H1 (cell line): ENCODE measurements at regions not wholly inside any gene's neighbourhood (a gene's known extent, or its start where the extent isn't known, plus 50 kb on each side); places are given as distances from the start of the nearest gene placed in this dataset.

ENCODE experiments used
- CTCF ChIA-PET: fragments of 300-600 bp; sonication (Branson Sonifier 250); formaldehyde crosslinking; loops from one replicate; lab custom pipeline; 2021; ENCODE audit not compliant: partially characterized antibody; lab: Charles Lee
- POLR2A ChIA-PET: fragments of 300-600 bp; sonication (Branson Sonifier 250); formaldehyde crosslinking; loops from one replicate; lab custom pipeline; 2021; ENCODE audit warnings: inconsistent platforms; ENCODE audit not compliant: partially characterized antibody; lab: Charles Lee
- DNase-seq, 2 experiments: peaks; one replicate each; pipeline versions ENCODE4 v3.0.0 to v3.0.0-alpha.2; 2010 to 2022; ENCODE audit warnings: low spot score in 2 of 2, low read depth in 1 of 2, mixed read lengths in 1 of 2
- FAIRE-seq: peaks from 2 replicates; lab custom pipeline; 2011; peaks lifted over from hg19 to GRCh38; lab: Jason Lieb, UNC
- H2AFZ ChIP-seq: 2 replicates; pipeline ENCODE4 v1.8.1; 2012; ENCODE audit warnings: low read length, inconsistent platforms
- H2AK5ac ChIP-seq: 2 replicates; pipeline ENCODE4 v1.6.1; 2013; ENCODE audit warnings: low read depth, low read length
- H2BK120ac ChIP-seq: replicated peaks from 2 replicates; pipeline ENCODE3; 2013; ENCODE audit warnings: low read depth, low read length, inconsistent platforms
- H2BK12ac ChIP-seq: 2 replicates; pipeline ENCODE4 v1.6.1; 2013; ENCODE audit warnings: low read depth, low read length
- H2BK15ac ChIP-seq: 2 replicates; pipeline ENCODE4 v1.6.1; 2013; ENCODE audit warnings: low read length
- H2BK20ac ChIP-seq: 2 replicates; pipeline ENCODE4 v1.6.1; 2013; ENCODE audit warnings: low read length
- H2BK5ac ChIP-seq: 2 replicates; pipeline ENCODE4 v1.6.1; 2013; ENCODE audit warnings: low read depth, low read length
- H3K14ac ChIP-seq: 2 replicates; pipeline ENCODE4 v1.6.1; 2013; ENCODE audit warnings: inconsistent platforms; ENCODE audit not compliant: insufficient read length
- H3K18ac ChIP-seq: 2 replicates; pipeline ENCODE4 v1.6.1; 2013; ENCODE audit warnings: low read length; ENCODE audit errors: extremely low read depth
- H3K23ac ChIP-seq: 2 replicates; pipeline ENCODE4 v1.6.1; 2013; ENCODE audit warnings: inconsistent platforms; ENCODE audit not compliant: insufficient read length
- H3K23me2 ChIP-seq: 2 replicates; pipeline ENCODE4 v1.6.1; 2013; ENCODE audit warnings: low read depth, low read length
- H3K27ac ChIP-seq: 2 replicates; pipeline ENCODE4 v1.6.1; 2011; ENCODE audit warnings: low read depth, low read length, inconsistent platforms
- H3K27me3 ChIP-seq, 4 experiments: replicated peaks in 1 of 4; 1 replicate in 1 of 4; 2 replicates in 3 of 4; pipeline versions ENCODE4 v1.6.1 to v1.8.1; 2011 to 2013; ENCODE audit warnings: low read length in 3 of 4, mild to moderate bottlenecking in 3 of 4, inconsistent platforms in 2 of 4, mixed read lengths in 2 of 4, moderate library complexity in 1 of 4; ENCODE audit not compliant: control insufficient read depth in 3 of 4, insufficient read depth in 3 of 4; ENCODE audit errors: extremely low read depth in 1 of 4
- H3K36me3 ChIP-seq, 4 experiments: 2 replicates each; pipeline versions ENCODE4 v1.6.1 to v1.8.1; 2011 to 2013; ENCODE audit warnings: mild to moderate bottlenecking in 4 of 4, low read length in 3 of 4, moderate library complexity in 2 of 4, control low read depth in 1 of 4, inconsistent platforms in 1 of 4; ENCODE audit not compliant: insufficient read depth in 4 of 4, control insufficient read depth in 2 of 4
- H3K4ac ChIP-seq: replicated peaks from 2 replicates; pipeline ENCODE3; 2013; ENCODE audit warnings: low read length, low read depth, mixed read lengths, inconsistent platforms; ENCODE audit not compliant: insufficient read length
- H3K4me1 ChIP-seq, 4 experiments: replicated peaks in 1 of 4; 1 replicate in 1 of 4; 2 replicates in 3 of 4; pipeline versions ENCODE4 v1.6.1 to v1.8.1; 2011 to 2013; ENCODE audit warnings: low read length in 3 of 4, inconsistent platforms in 2 of 4, mixed read lengths in 1 of 4; ENCODE audit not compliant: insufficient read depth in 4 of 4, control insufficient read depth in 3 of 4
- H3K4me2 ChIP-seq, 2 experiments: 2 replicates each; pipeline versions ENCODE4 v1.6.1 to v1.8.1; 2011 to 2013; ENCODE audit warnings: low read depth in 2 of 2, low read length in 2 of 2, control low read depth in 1 of 2, inconsistent platforms in 1 of 2, mild to moderate bottlenecking in 1 of 2; ENCODE audit not compliant: insufficient read depth in 1 of 2
- H3K4me3 ChIP-seq, 4 experiments: fragments of 200-600, 300-600 bp in 1 of 4; sonication (generic), shearing (Covaris generic), sonication (Bioruptor Twin) in 1 of 4; 2 replicates each; pipeline versions ENCODE4 v1.5.1 to v1.8.1; 2011 to 2016; ENCODE audit warnings: low read length in 4 of 4, low read depth in 3 of 4, control low read depth in 2 of 4, inconsistent platforms in 2 of 4, mild to moderate bottlenecking in 2 of 4, mixed read lengths in 1 of 4, moderate library complexity in 1 of 4; ENCODE audit not compliant: insufficient read depth in 2 of 4; ENCODE audit errors: extremely low read depth in 1 of 4
- H3K56ac ChIP-seq: replicated peaks from 2 replicates; pipeline ENCODE3; 2013; ENCODE audit warnings: low read depth, mild to moderate bottlenecking, mixed read lengths, low read length, inconsistent platforms; ENCODE audit not compliant: insufficient read length
- H3K79me1 ChIP-seq: 2 replicates; pipeline ENCODE4 v1.6.1; 2013; ENCODE audit warnings: low read depth, low read length, control low read depth
- H3K79me2 ChIP-seq, 2 experiments: 2 replicates each; pipeline versions ENCODE4 v1.6.1 to v1.8.1; 2012 to 2013; ENCODE audit warnings: low read length in 2 of 2, mild to moderate bottlenecking in 2 of 2, inconsistent platforms in 1 of 2; ENCODE audit not compliant: insufficient read depth in 2 of 2, control insufficient read depth in 1 of 2
- H3K9ac ChIP-seq, 4 experiments: replicated peaks in 1 of 4; 1 replicate in 1 of 4; 2 replicates in 3 of 4; pipeline versions ENCODE4 v1.6.1 to v1.8.1; 2011 to 2013; ENCODE audit warnings: low read depth in 3 of 4, low read length in 3 of 4, control low read depth in 2 of 4, mild to moderate bottlenecking in 2 of 4, moderate library complexity in 2 of 4, inconsistent platforms in 1 of 4; ENCODE audit errors: extremely low read depth in 1 of 4
- H3K9me3 ChIP-seq, 2 experiments: 2 replicates each; pipeline versions ENCODE4 v1.6.1 to v1.8.1; 2012 to 2013; ENCODE audit warnings: mild to moderate bottlenecking in 2 of 2, moderate library complexity in 2 of 2, control low read depth in 1 of 2, inconsistent platforms in 1 of 2, low read depth in 1 of 2, low read length in 1 of 2, mixed read lengths in 1 of 2; ENCODE audit not compliant: insufficient read depth in 2 of 2
- H4K20me1 ChIP-seq, 2 experiments: replicated peaks in 1 of 2; 2 replicates each; pipeline versions ENCODE3 to v1.8.1; 2011 to 2013; ENCODE audit warnings: inconsistent platforms in 2 of 2, low read length in 2 of 2, mild to moderate bottlenecking in 1 of 2; ENCODE audit not compliant: insufficient read depth in 2 of 2, control insufficient read depth in 1 of 2
- H4K5ac ChIP-seq: 2 replicates; pipeline ENCODE4 v1.6.1; 2013; ENCODE audit warnings: low read length, low read depth, mixed read lengths, inconsistent platforms; ENCODE audit not compliant: insufficient read length
- H4K8ac ChIP-seq: 2 replicates; pipeline ENCODE4 v1.8.0; 2013; ENCODE audit warnings: mild to moderate bottlenecking, moderate library complexity, low read length, inconsistent platforms; ENCODE audit not compliant: insufficient read depth; ENCODE audit errors: extremely low read depth
- H4K91ac ChIP-seq: replicated peaks from 2 replicates; pipeline ENCODE3; 2013; ENCODE audit warnings: low read length, mixed read lengths, inconsistent platforms; ENCODE audit not compliant: insufficient read length
- E2F6 ChIP-seq: IDR thresholded peaks from 2 replicates; pipeline ENCODE4 v1.6.1; 2012; ENCODE audit warnings: inconsistent platforms
- EP300 ChIP-seq, 2 experiments: IDR thresholded peaks; 1 replicate in 1 of 2; 2 replicates in 1 of 2; pipeline ENCODE4 v1.6.1; 2011 to 2012; ENCODE audit warnings: low read depth in 2 of 2, low read length in 2 of 2, mild to moderate bottlenecking in 2 of 2, borderline replicate concordance in 1 of 2, inconsistent platforms in 1 of 2, moderate library complexity in 1 of 2
- KDM1A ChIP-seq: fragments of 200-600, 300-600 bp; sonication (generic); IDR thresholded peaks from 2 replicates; pipeline ENCODE4 v1.7.1; 2016; ENCODE audit warnings: mild to moderate bottlenecking, low read length, borderline replicate concordance
- NANOG ChIP-seq: IDR thresholded peaks from 2 replicates; pipeline ENCODE4 v1.6.1; 2011; ENCODE audit warnings: low read length, low read depth, mild to moderate bottlenecking, inconsistent platforms; ENCODE audit not compliant: insufficient read depth, poor library complexity, severe bottlenecking
- YY1 ChIP-seq: IDR thresholded peaks from 2 replicates; pipeline ENCODE4 v1.6.1; 2011; ENCODE audit warnings: low read depth, mild to moderate bottlenecking, low read length
- WGBS, 2 experiments: shearing (Covaris generic) in 1 of 2; methylation state at CpG; one replicate each; pipeline versions ENCODE4 v1.1.6 to v1.1.7; 2013 to 2015; ENCODE audit warnings: low lambda C conversion rate in 2 of 2, mixed read lengths in 2 of 2, inconsistent platforms in 1 of 2, low coverage in 1 of 2, missing lambda C conversion rate in 1 of 2; ENCODE audit not compliant: insufficient replicate concordance in 2 of 2, insufficient coverage in 1 of 2, insufficient read length in 1 of 2; ENCODE audit errors: extremely low coverage in 1 of 2, missing lambda C conversion rate in 1 of 2; 5-methylcytosine and 5-hydroxymethylcytosine counted together

GRCh38 chr7:148515237-148515636, 75.3 kb upstream of the C7orf33 start:
- H3K9me3 ChIP-seq, result peaks cover 4 to 6% of the 10 kb centered on the region in 2 experiments; a peak in 2 of 4 replicates
- FAIRE-seq (no peak), DNase-seq (no peak)
- H3K4me2 ChIP-seq, result no peak overlapping the region
- H3K18ac ChIP-seq, result no peak overlapping the region
- TF ChIP-seq NANOG (no peak), E2F6 (no peak), KDM1A (no peak), YY1 (no peak), EP300 (IDR thresholded peaks at IDR 0.05; ENCODE audit: borderline replicate concordance in 1 of 2, low read depth in 2 of 2, low read length in 2 of 2) (no peak)
- H3K27ac ChIP-seq, result no peak overlapping the region
- H2BK15ac ChIP-seq, result no peak overlapping the region
- H2AFZ ChIP-seq, result no peak overlapping the region
- H3K56ac ChIP-seq, result no peak overlapping the region
- H2BK5ac ChIP-seq, result no peak overlapping the region
- no peaks in the 10 kb centered on the region for H3K4me1 ChIP-seq
- H4K8ac ChIP-seq, result no peak overlapping the region
- H3K14ac ChIP-seq, result no peak overlapping the region
- H3K4ac ChIP-seq, result no peak overlapping the region
- H3K36me3 ChIP-seq, result no peaks in the 10 kb centered on the region
- H3K79me1 ChIP-seq, result no peaks in the 10 kb centered on the region
- H3K79me2 ChIP-seq, result no peaks in the 10 kb centered on the region
- WGBS, 2 experiments, result 93% methylated on average over 3 of the region's 3 CpGs; no CpG with 5 or more reads in 1 of the 2 experiments
- ChIA-PET CTCF (no interaction called here), POLR2A (no interaction called here)
- no peaks in the 10 kb centered on the region for H3K27me3 ChIP-seq
- no peak overlapping the region for H3K4me3 ChIP-seq
- H2BK20ac ChIP-seq, result no peak overlapping the region
- no peaks in the 10 kb centered on the region for H3K23me2 ChIP-seq
- H4K91ac ChIP-seq, result no peak overlapping the region
- no peak overlapping the region for H3K23ac ChIP-seq
- no peak overlapping the region for H4K5ac ChIP-seq
- H2AK5ac ChIP-seq, result no peak overlapping the region
- no peaks in the 10 kb centered on the region for H4K20me1 ChIP-seq
- H3K9ac ChIP-seq, result no peak overlapping the region
- H2BK120ac ChIP-seq, result no peak overlapping the region
- no peak overlapping the region for H2BK12ac ChIP-seq
